Fibroblast of the conjunctiva (primary cell): ENCODE measurements at regions not wholly inside any gene's neighbourhood (a gene's known extent, or its start where the extent isn't known, plus 50 kb on each side); places are given as distances from the start of the nearest gene placed in this dataset.
"Not testable (repeated sequence)": the region's sequence is repeated elsewhere in the genome, so short reads cannot be mapped to it uniquely, and the experiment has no call there.

ENCODE experiments used
- DNase-seq: peaks from one replicate; pipeline ENCODE4 v3.0.0-alpha.2; 2010; ENCODE audit warnings: low read depth

DNA sequence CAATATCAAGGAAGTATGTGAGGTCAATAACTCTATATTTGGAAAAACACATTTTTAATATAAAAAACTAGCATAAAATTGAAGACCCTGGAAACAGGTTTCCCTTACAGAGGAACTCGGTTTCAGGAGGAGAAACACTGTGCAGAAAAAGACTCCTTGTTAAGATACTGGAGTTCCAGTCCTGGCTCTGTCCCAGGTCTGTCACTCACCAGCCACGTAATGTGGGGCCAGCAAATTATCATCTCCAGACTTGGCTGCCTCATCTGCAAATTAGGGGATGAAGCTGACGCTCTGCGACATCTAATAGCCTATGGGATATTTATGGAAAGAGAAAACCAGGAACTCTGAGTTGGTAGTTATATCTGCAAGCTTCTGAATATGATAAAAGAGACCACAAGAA lies 702.7 kb downstream of the EPHA7 start:
- no peak for DNase-seq

DNA sequence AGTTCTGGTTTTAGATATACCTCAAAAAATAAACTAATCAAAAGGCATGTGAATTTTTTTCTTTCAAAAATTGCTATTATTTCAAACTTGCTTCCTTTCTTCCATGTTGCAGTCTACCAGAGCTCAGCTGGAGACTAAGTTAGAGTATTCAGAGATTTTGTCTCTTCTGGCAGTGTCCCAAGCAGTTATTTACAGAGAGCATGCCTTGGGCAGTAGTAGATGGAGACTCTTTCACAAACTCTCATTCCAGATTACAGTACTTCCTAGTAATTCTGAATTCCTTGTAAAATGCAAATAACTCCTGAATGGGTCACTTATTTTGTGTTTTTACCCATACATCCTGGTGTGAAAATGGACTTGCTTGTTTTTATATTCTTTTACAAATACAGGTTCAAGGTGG lies 703.4 kb downstream of the EPHA7 start:
- no peak for DNase-seq

DNA sequence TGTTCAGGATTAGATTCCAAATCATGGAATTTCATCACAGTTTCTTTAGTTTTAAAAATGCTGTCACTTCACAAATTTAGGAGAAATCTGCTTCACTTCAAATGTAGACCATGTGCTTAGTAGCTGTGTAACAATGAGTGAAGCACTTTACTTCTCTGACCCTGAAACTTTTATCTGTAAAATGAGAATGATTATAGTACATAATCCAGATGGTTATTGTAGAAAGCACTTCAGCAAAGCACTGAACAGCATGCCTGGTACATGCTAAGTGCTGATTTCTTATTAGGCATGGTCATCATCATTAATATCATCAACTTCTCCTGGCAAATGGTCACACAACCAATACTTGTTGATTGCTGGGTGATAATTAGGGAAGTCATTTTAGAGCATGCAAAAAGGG lies 705.0 kb downstream of the EPHA7 start:
- no peak for DNase-seq

DNA sequence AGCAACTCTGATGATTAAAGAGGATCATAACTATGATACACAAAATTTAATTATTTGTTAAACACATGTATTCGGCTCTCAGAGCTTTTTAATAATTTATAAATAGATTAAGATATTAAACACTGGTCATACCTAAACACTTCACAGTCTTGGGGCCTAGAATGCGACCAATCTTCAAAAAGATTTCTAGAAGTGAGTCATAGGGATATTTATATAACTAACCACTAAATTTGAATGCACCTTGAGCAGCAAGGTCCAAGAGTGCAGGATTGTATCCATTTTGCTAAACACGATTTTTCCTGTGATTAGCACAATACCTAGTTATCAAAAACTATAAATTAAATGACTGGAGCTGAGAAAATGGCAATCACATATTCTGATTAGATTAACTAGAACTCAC lies 709.3 kb downstream of the EPHA7 start:
- DNase-seq = no peak

DNA sequence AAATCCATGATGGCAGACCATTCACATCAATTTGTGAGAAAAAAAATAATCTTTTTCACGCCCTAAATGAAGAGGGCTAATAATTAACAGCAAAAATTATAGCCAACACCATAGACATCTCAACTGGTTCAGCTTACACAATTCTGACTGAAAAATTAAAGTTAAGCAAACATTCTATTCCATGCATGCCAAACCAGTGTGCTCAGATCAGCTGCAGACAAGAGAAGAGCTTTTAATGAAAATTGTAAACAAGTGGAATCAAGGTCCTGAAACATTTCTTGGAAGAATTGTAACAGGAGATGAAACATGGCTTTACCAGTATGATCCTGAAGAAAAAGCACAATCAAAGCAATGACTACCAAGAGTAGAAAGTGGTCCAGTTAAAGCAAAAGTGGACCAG lies 710.4 kb downstream of the EPHA7 start:
- no peak for DNase-seq

DNA sequence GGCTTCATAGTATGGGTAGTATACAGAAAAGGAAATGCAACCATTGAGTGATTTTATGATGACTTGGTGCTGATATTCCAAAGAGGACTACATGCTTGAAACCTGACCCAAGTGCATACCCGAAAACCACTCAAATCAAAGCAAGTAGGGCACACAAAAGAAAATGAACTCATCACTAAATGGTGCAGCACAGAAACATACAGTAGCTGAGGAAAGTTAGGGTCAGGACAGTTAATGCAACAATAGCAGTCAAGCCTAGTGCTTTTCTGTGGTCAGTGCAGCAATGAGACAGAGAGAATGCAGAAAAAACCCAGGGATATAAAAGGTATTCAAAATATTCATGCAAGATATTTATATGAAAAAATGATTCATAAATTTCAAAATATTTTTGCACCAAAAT lies 711.1 kb downstream of the EPHA7 start:
- DNase-seq = no peak

DNA sequence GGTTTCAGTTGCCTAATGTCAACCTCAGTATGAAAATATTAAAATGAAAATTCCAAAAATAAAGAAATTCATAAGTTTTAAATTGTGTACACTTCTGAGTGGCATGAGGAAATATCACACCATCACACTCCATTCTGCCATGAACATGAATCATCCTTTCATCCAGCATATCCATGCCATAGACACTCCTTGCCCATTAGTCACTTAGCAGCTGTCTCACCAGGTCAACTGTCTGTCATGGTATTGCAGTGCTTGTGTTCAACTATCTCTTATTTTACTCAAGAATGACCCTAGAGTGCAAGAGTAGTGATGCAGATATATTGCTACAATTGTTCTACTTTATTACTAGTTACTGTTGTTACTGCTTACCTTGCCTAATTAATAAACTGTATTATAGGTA lies 712.4 kb downstream of the EPHA7 start:
- DNase-seq = no peak

DNA sequence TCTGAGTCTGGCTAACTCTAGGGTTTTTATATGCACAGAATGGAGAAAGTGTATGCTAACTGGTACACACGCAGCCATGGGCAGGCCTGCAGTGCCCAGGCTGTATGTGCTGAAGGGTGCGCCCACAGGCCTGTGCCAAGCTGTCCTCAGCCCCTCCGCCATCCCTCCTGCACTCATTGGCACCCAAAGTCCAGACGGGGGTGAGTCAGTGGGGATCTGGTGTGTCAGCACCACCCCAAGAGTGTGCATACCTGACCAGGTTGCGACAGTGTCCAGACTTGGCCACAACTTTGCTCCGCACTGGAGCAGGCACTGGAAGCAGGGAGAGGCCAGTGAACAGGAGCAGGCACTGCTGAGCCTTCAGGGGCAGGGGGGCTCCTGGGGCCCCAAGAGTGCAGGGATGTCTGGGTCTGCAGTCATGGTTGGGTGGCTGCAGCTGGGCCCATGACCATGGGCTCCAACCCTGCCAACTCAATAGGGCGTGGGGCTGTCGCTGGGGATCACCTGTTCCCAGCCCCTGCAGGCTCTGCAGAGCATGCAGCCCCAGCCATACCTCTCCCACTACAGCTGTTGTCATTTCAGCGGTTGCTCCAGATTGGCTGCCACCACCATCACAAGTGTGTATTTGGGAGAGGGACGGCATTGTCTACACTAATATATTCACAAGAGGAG lies 717.8 kb downstream of the EPHA7 start:
- no peak for DNase-seq

DNA sequence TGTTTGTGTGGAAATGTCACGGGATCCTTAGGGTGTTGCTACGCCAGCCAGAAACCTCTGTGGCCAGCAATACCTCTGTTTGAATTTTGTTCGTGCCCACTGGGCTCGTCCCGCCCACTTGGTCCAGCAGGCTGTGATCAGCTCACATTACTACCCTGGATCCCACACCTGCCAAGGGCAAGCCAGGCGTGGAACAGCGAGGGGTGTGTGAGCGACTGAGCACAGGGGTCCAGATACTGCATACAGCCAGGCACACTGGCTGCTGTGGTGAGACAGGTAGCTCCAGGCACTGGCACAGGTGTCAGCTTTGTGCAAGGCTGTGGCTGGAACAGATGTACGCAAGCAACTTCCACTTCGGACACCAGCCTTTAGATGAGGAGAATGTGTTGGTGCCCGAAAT lies 718.9 kb downstream of the EPHA7 start:
- DNase-seq = no peak

DNA sequence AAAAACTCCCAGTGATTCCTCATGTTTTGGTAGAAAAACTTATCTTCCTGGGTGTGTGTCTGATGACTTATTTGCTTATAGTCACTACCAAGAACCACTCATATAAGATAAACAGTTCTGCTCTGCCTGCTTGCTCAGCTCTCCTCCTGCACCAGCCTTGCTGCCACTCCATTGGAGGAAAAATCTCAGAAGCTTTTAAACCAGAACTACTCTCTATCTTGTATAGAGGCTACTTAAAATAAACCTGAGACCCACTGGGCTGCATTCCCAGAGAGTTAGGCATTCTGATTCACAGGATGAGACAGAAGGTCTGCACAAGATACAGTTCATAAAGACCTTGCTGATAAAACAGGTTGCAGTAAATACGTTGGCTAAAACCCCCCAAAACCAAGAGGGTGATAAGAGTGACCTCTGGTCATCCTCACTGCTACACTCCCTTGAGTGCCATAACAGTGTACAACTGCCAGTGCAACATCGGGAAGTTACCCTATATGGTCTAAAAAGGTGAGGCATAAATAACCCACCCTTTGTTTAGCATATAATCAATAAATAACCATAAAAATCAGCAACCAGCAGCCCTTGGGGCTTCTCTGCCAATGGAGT lies 728.3 kb downstream of the EPHA7 start:
- DNase-seq = no peak

DNA sequence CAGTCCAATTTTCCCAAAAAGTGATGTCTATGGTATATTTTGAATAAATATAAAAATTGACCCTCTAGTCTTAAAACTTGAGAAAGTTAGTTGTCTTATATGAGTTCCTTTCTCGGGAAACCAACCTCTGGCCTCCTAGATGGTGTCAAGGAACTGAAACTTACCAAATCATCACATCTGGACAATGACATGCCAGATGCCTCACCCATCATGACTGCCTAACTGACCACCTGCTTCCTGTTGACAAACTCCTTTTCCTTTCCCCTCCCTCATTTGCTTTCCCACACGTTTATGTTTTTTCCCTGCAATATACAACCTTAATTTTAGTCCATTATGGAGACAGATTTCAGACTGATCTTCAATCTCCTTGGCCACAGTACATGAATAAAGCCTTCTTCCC lies 731.0 kb downstream of the EPHA7 start:
- DNase-seq = no peak

DNA sequence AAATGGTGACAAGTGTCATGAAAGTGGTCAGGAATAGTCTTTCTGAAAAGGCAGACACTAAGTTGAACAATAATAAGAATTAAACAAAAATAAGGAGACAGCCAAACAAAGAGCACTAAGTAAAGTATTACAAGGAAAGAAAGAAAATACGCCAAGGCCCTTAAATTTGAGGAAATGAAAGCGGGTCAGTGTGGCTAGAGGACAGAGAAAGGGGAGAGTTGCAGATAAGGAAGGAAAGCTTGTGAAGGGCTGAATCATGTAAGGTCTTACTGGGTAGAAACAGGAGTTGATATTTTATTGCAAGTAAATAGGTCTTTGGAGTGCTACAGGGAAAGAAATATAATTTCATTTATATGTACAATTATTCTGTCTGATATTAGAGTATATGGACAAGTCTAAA lies 732.1 kb downstream of the EPHA7 start:
- no peak for DNase-seq

DNA sequence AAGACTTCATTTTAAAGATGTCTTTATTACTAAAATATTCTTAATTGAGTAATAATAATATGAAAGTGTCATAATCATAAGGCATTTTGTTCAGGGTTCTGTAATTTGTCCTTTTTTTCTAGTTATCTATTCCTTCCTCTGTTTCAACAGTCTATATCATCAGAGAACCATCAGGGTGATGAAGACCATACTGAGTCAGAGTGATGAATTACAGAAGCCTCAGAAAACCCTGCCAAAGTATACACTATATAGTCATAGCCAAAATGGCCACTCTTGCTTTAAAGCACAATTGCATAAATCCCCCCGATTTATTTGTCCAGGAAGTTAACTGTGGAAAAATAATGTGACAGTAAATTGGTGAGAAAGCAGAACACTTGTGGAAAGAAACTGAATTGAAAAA lies 735.0 kb downstream of the EPHA7 start:
- no peak for DNase-seq

DNA sequence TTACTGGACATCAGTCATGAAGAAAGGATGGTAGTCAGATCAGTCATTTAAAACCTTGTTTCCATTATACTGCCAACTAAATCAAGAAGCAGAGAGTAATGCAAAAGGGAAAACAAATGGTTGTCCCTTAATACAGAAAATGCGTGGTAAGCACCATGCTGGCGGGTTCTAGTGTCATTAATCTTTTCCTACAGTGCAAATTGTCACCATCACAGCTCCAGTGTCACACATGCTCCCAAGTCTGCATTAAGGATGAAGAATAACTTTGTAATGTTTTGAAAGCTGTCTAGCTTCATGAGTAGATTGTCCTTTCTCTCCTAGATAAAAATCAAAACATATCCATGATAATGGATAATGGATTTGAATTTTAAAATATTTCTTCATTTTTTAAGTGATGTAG lies 735.6 kb downstream of the EPHA7 start:
- no peak for DNase-seq

DNA sequence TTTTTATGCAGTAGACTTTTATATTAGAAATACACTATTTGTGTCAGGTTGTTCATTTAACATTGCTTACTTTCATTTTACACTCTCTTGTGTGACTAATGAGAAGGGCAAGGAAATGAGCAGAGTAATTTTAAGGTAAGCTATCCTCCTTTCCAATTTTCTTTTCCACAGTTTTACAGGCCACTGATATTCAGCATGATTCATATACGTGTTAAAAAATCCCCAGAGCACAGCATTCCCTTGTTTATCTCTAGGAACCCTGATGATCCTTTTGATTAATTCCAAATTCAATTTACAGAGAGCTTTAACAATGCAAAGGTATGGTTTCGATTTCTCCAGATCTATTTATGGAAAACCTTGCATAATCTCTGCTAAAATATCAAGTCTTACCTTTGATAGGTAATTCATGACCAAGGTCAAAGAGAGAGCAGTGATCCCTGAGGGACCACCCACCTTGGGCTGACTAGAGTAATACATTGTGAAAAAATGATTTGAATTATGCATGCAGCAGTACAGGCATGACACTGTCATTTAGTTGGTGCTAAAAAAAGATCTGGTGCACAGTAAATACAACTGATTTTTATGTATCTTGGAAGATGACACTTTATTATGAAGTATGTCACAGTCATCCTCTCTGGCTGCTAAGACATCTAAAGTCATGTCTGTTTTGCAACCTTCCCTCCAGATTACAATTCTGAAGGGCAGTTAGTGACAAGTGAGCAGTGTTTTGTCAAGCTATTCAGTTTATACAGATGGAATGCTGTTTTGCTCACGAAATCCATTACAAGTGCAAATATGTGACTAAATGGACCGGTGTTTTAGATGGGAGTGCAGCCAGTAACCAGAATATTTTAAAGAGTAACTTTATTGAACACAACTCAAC lies 736.6 kb downstream of the EPHA7 start:
- no peak for DNase-seq

DNA sequence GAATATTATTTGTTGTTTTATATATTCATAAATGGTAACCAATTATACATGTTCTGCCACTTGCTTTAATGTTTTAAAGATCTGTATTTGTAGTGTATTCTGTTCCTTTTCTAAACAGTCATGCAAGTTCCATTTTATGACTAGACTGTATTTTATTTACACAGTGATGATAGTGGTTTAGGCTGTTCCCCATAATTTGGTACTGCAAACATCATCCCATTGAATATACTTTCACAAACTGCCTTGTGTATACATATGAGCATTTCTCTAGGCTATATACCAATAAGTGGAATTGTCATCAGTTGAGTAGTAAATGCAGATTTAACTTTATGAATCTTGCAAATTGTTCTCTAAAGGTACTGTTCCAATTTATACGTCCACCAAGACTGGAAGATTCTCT lies 738.0 kb downstream of the EPHA7 start:
- no peak for DNase-seq

DNA sequence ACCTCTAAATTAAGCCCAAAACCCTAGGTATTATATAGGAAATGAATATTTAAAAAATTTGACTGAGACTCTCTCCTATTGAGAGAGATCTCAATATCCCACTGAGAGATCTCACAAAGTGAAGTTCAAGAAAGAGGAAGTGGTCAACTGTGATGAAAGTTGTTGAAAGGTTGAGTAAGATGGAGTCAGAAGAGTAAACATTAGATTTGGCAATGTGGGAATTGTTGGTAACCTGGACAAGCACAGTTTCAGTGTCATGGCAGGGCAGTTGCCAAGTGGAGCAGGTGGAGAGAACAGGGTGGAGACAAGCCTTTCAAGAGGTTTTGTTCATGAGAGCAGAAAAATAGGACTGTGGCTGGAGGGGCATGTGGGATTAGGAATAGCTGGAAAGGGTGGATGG lies 747.9 kb downstream of the EPHA7 start:
- DNase-seq = not testable (repeated sequence)

DNA sequence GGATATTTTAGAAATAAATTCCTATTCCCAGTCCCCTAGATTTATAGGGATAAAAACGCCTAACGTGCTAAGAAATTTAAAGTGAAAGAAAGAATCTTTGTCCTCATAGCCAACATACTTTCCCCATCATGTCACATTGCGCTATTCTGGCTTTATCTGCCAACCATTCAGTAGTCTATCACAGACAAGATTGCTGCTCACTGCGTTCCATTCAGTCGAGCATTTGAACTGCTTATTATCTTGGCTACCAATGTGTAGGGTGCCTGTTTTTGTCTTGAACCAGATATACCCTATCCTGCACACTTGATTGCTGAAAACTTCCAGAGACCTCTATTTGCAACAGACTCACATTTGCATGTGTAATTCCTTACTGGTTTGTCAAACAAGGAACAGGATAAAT lies 751.5 kb downstream of the EPHA7 start:
- DNase-seq = no peak

DNA sequence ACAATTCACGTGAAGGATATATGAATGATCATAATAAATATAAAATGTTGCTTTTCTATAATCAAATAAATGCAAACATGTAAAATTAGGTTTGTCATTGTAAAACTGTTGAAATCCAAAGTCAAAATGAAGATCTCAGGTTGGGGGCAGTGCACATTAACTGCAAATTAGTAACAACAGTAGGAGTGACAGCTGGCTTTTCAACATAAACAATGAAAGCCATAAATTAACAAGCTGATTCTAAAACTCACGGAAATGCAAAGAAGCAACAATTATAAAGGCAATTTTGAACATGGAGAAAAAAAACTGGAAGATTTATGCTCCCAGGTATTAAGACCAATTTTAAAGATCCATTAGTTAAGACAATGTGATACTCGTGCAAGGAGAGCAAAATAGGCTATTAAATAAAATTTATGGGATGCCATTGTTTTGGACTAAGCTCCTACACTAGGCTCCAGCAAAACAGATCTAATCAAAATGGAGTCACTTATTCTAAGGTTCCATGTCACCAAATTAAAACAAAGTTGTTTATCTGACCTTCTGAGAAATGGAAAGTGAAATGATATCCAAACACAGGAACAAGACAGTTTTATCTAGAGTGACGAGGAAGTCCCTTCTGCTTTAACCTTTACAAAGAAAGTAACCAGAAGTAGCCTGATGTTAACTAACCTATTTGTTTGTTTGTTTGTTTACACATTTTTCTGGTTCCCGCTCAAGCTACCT lies 770.8 kb downstream of the EPHA7 start:
- DNase-seq = no peak

DNA sequence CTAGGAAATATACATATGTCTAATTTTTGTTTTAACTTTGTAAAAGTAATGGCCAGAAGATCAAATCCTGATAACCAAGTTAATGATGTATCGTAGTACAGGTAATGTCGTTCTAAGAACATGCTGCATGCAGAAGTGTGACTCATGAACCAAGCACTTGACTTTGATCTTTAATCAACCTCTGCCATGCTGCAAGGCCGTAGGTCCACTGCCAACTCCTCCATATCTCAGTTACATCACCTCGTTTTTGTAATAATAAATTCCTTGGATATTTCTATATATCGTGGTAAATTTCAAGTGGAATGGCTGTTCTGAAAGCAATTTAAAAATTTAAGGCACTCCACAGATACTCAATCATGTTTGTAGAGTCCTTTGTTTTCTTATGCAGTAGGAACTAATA lies 771.7 kb downstream of the EPHA7 start:
- DNase-seq = no peak

DNA sequence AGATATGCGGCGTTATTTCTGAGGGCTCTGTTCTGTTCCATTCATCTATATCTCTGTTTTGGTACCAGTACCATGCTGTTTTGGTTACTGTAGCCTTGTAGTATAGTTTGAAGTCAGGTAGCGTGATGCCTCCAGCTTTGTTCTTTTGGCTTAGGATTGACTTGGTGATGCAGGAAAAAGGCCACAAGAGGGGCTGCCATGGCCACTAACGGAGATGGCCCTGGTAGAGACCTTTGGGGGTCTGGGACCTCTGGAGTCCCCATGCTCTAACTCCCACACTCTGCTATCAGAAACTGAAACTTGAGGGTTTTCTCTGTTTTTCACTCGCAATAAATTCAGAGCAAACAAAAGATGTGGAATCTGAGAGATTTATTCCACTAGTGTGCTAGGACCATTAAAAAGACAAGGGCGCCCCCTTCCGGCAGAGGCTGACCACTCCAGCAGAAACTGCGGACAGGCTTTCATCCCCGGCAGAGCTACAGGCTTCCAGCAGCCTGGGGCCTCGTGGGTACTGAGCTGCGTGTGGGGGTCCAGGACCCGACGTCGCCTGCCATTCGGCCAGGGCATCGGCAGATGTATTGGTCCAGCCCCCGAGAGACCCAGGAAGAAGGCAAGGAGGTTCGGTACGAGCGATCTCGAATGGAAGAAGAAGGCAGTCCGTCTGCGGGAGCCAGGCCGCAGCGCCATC lies 775.1 kb downstream of the EPHA7 start:
- not testable (repeated sequence) for DNase-seq

DNA sequence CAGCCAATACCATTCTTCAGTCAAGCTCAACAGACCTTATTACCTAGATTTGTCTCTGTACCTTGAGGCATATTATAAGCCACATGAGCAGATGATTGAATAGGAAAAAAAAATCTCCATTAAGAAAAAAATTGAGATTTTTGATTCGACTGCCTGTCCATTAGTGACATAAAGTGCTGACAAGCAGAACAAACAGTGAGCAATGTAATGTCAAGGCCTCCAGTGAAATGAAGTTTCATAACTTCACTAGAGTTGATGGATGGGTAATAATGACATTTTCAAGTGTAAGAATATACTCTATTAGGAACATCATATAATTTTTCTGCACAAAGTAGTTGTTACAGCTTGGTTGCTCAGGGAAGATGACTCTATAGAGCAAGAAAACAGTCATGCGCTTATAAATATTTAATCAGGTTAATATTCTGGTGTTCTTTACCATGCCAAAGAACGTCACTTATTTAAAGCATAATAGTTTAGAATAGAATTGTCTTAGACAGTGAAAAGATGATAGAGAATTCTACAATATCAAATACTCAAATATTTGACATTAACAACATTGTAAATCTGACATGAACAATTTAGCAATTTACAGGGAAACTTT lies 783.7 kb downstream of the EPHA7 start:
- DNase-seq = no peak
